ENCODE measurements at regions not wholly inside any gene's neighbourhood (a gene's known extent, or its start where the extent isn't known, plus 50 kb on each side); places are given as distances from the start of the nearest gene placed in this dataset.

DNA sequence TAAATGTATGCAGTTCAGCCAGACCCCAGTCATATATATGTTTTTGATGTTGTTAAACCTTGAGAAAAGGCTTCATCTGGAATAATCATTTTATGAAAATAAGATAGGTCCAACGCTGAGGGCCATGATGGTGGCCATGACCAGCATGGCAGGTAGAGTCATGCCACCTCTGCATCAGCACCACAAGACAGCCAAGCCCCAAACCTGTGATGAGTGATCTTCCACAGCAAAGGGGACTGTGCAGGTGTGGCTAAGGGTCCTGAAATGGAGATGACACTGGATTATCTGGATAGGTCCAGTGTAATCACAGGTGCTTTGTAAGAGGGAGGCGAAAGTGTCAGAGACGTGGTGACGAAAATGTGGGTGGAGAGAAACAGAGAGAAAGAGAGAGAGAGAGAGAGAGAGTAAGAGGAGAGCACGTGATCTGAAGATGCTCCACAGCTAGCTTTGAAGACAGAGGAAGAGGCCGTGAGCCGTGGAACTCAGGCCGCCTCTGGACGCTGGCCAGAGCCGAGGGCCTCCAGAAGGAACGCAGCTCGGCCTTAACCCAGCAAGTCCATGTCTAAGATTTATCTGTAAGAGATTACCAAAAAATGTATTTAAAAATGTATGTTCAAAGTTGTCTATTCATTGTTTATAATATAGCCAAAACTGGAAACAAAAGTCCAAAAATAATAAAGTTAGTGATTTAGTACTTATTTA, 304.4 kb upstream of the SHH start:
- TF ChIP-seq, protein P1, sequence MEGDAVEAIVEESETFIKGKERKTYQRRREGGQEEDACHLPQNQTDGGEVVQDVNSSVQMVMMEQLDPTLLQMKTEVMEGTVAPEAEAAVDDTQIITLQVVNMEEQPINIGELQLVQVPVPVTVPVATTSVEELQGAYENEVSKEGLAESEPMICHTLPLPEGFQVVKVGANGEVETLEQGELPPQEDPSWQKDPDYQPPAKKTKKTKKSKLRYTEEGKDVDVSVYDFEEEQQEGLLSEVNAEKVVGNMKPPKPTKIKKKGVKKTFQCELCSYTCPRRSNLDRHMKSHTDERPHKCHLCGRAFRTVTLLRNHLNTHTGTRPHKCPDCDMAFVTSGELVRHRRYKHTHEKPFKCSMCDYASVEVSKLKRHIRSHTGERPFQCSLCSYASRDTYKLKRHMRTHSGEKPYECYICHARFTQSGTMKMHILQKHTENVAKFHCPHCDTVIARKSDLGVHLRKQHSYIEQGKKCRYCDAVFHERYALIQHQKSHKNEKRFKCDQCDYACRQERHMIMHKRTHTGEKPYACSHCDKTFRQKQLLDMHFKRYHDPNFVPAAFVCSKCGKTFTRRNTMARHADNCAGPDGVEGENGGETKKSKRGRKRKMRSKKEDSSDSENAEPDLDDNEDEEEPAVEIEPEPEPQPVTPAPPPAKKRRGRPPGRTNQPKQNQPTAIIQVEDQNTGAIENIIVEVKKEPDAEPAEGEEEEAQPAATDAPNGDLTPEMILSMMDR (IDR thresholded peaks at IDR 0.05), result no peak
- TF ChIP-seq EZH2 (IDR thresholded peaks at IDR 0.05; ENCODE audit: borderline replicate concordance, insufficient read depth, low read depth, low read length, poor library complexity, severe bottlenecking), result no peak

Measured in B cell (primary cell).